ENCODE measurements at regions not wholly inside any gene's neighbourhood (a gene's known extent, or its start where the extent isn't known, plus 50 kb on each side); places are given as distances from the start of the nearest gene placed in this dataset.

- TF ChIP-seq EZH2phosphoT487 (IDR thresholded peaks at IDR 0.05; ENCODE audit: low read length): no peak
- no peak for TF ChIP-seq EZH2 (optimal IDR thresholded peaks at IDR 0.05; ENCODE audit: low read depth, low read length)
- TF ChIP-seq CTCF (IDR thresholded peaks at IDR 0.05; ENCODE audit: low read length): no peak
These were observed 269.7 kb downstream of the XXYLT1 start for GRCh38 chr3:195001261-195001660.

Measured in MM.1S (cell line).